ENCODE measurements at regions not wholly inside any gene's neighbourhood (a gene's known extent, or its start where the extent isn't known, plus 50 kb on each side); places are given as distances from the start of the nearest gene placed in this dataset.

GRCh38 chr5:27682600-27682999 lies 644.2 kb upstream of the CDH9 start:
- Histone ChIP-seq H3K4me1 (ENCODE audit: control insufficient read depth, insufficient read depth, low read depth, low read length) (no peaks in the 10 kb centered on the region), H2AK5ac (ENCODE audit: low read length, severe bottlenecking) (no peak overlapping the region), H4K91ac (ENCODE audit: low read length) (no peak overlapping the region), H3K18ac (ENCODE audit: low read depth in 1 of 2, low read length in 2 of 2) (no peak overlapping the region), H4K8ac (ENCODE audit: low read length) (no peak overlapping the region), H3K79me1 (replicated peaks; ENCODE audit: low read length, poor library complexity, severe bottlenecking) (no peaks in the 10 kb centered on the region), H3K14ac (ENCODE audit: low read length in 2 of 2) (no peak overlapping the region), H3K9ac (ENCODE audit: low read length) (no peak overlapping the region), H2BK15ac (ENCODE audit: low read depth, poor library complexity, severe bottlenecking) (no peak overlapping the region), H2AFZ (ENCODE audit: low read depth, low read length) (no peak overlapping the region), H3K4ac (ENCODE audit: low read depth in 1 of 2, low read length in 2 of 2) (no peak overlapping the region), H3K23ac (ENCODE audit: low read length in 2 of 2) (no peak overlapping the region), H3K4me3 (ENCODE audit: insufficient read depth in 1 of 2, low read depth in 1 of 2, low read length in 2 of 2) (no peak overlapping the region), H2BK12ac (ENCODE audit: low read length in 2 of 2) (no peak overlapping the region), H3K27me3 (ENCODE audit: control insufficient read depth in 1 of 2, insufficient read depth in 1 of 2, low read length in 2 of 2) (no peaks in the 10 kb centered on the region), H2BK5ac (ENCODE audit: low read depth, low read length, poor library complexity, severe bottlenecking) (no peak overlapping the region), H3K4me2 (ENCODE audit: low read length, poor library complexity, severe bottlenecking) (no peak overlapping the region), H2BK120ac (ENCODE audit: low read depth, low read length) (no peak overlapping the region), H3K36me3 (ENCODE audit: control insufficient read depth in 1 of 2, insufficient read depth in 2 of 2, low read depth in 1 of 2, low read length in 2 of 2) (no peaks in the 10 kb centered on the region), H3K27ac (ENCODE audit: low read length, poor library complexity, severe bottlenecking) (no peak overlapping the region), H3K9me3 (ENCODE audit: control insufficient read depth, low read length) (peaks cover 3% of the 10 kb centered on the region)
- WGBS = 75% methylated on average over 3 of the region's 3 CpGs
- no peak for DNase-seq

- H2BK120ac ChIP-seq (ENCODE audit: low read depth, low read length) = no peak overlapping the region
- H2BK12ac ChIP-seq (ENCODE audit: low read length in 2 of 2) = no peak overlapping the region
- no peak overlapping the region for H2AFZ ChIP-seq (ENCODE audit: low read depth, low read length)
- H3K27ac ChIP-seq (ENCODE audit: low read length, poor library complexity, severe bottlenecking) = no peak overlapping the region
- peaks cover 8% of the 10 kb centered on the region for H3K9me3 ChIP-seq (ENCODE audit: control insufficient read depth, low read length)
- H4K91ac ChIP-seq (ENCODE audit: low read length) = no peak overlapping the region
- no peak overlapping the region for H3K23ac ChIP-seq (ENCODE audit: low read length in 2 of 2)
- no peak overlapping the region for H2AK5ac ChIP-seq (ENCODE audit: low read length, severe bottlenecking)
- no peak overlapping the region for H2BK5ac ChIP-seq (ENCODE audit: low read depth, low read length, poor library complexity, severe bottlenecking)
- no peak overlapping the region for H3K4me2 ChIP-seq (ENCODE audit: low read length, poor library complexity, severe bottlenecking)
- DNase-seq = no peak
- no peaks in the 10 kb centered on the region for H3K36me3 ChIP-seq (ENCODE audit: control insufficient read depth in 1 of 2, insufficient read depth in 2 of 2, low read depth in 1 of 2, low read length in 2 of 2)
- no peak overlapping the region for H2BK15ac ChIP-seq (ENCODE audit: low read depth, poor library complexity, severe bottlenecking)
- no peaks in the 10 kb centered on the region for H3K4me1 ChIP-seq (ENCODE audit: control insufficient read depth, insufficient read depth, low read depth, low read length)
- no peak overlapping the region for H3K4me3 ChIP-seq (ENCODE audit: insufficient read depth in 1 of 2, low read depth in 1 of 2, low read length in 2 of 2)
- H3K4ac ChIP-seq (ENCODE audit: low read depth in 1 of 2, low read length in 2 of 2) = no peak overlapping the region
- 76% methylated on average over 3 of the region's 4 CpGs for WGBS
- H3K18ac ChIP-seq (ENCODE audit: low read depth in 1 of 2, low read length in 2 of 2) = no peak overlapping the region
- H3K79me1 ChIP-seq (replicated peaks; ENCODE audit: low read length, poor library complexity, severe bottlenecking) = no peaks in the 10 kb centered on the region
- H3K27me3 ChIP-seq (ENCODE audit: control insufficient read depth in 1 of 2, insufficient read depth in 1 of 2, low read length in 2 of 2) = no peaks in the 10 kb centered on the region
- no peak overlapping the region for H3K14ac ChIP-seq (ENCODE audit: low read length in 2 of 2)
- no peak overlapping the region for H4K8ac ChIP-seq (ENCODE audit: low read length)
- no peak overlapping the region for H3K9ac ChIP-seq (ENCODE audit: low read length)
Observed at GRCh38 chr5:27652505-27652904, 614.1 kb upstream of the CDH9 start.

GRCh38 chr5:27639005-27639612 lies 600.7 kb upstream of the CDH9 start:
- Histone ChIP-seq H3K27ac (ENCODE audit: low read length, poor library complexity, severe bottlenecking) (no peak overlapping the region), H3K18ac (ENCODE audit: low read depth in 1 of 2, low read length in 2 of 2) (no peak overlapping the region), H3K27me3 (ENCODE audit: control insufficient read depth in 1 of 2, insufficient read depth in 1 of 2, low read length in 2 of 2) (no peaks in the 10 kb centered on the region), H3K9ac (ENCODE audit: low read length) (no peak overlapping the region), H4K91ac (ENCODE audit: low read length) (no peak overlapping the region), H3K4me3 (ENCODE audit: insufficient read depth in 1 of 2, low read depth in 1 of 2, low read length in 2 of 2) (no peak overlapping the region), H2AK5ac (ENCODE audit: low read length, severe bottlenecking) (no peak overlapping the region), H3K9me3 (ENCODE audit: control insufficient read depth, low read length) (no peaks in the 10 kb centered on the region), H4K8ac (ENCODE audit: low read length) (no peak overlapping the region), H3K14ac (ENCODE audit: low read length in 2 of 2) (no peak overlapping the region), H3K4me2 (ENCODE audit: low read length, poor library complexity, severe bottlenecking) (no peak overlapping the region), H2BK120ac (ENCODE audit: low read depth, low read length) (no peak overlapping the region), H3K4ac (ENCODE audit: low read depth in 1 of 2, low read length in 2 of 2) (no peak overlapping the region), H3K79me1 (replicated peaks; ENCODE audit: low read length, poor library complexity, severe bottlenecking) (no peaks in the 10 kb centered on the region), H3K4me1 (ENCODE audit: control insufficient read depth, insufficient read depth, low read depth, low read length) (no peaks in the 10 kb centered on the region), H2BK12ac (ENCODE audit: low read length in 2 of 2) (no peak overlapping the region), H2BK15ac (ENCODE audit: low read depth, poor library complexity, severe bottlenecking) (no peak overlapping the region), H3K36me3 (ENCODE audit: control insufficient read depth in 1 of 2, insufficient read depth in 2 of 2, low read depth in 1 of 2, low read length in 2 of 2) (no peaks in the 10 kb centered on the region), H2AFZ (ENCODE audit: low read depth, low read length) (no peak overlapping the region), H3K23ac (ENCODE audit: low read length in 2 of 2) (no peak overlapping the region), H2BK5ac (ENCODE audit: low read depth, low read length, poor library complexity, severe bottlenecking) (no peak overlapping the region)
- no peak for DNase-seq
- WGBS = 69% methylated on average over 4 of the region's 6 CpGs

GRCh38 chr5:27619982-27620381 lies 581.6 kb upstream of the CDH9 start:
- Histone ChIP-seq H3K79me1 (replicated peaks; ENCODE audit: low read length, poor library complexity, severe bottlenecking) (no peaks in the 10 kb centered on the region), H3K27me3 (ENCODE audit: control insufficient read depth in 1 of 2, insufficient read depth in 1 of 2, low read length in 2 of 2) (no peaks in the 10 kb centered on the region), H2BK120ac (ENCODE audit: low read depth, low read length) (no peak overlapping the region), H3K9ac (ENCODE audit: low read length) (no peak overlapping the region), H2BK12ac (ENCODE audit: low read length in 2 of 2) (no peak overlapping the region), H3K4me2 (ENCODE audit: low read length, poor library complexity, severe bottlenecking) (no peak overlapping the region), H3K18ac (ENCODE audit: low read depth in 1 of 2, low read length in 2 of 2) (no peak overlapping the region), H3K4ac (ENCODE audit: low read depth in 1 of 2, low read length in 2 of 2) (no peak overlapping the region), H3K4me3 (ENCODE audit: insufficient read depth in 1 of 2, low read depth in 1 of 2, low read length in 2 of 2) (no peak overlapping the region), H3K4me1 (ENCODE audit: control insufficient read depth, insufficient read depth, low read depth, low read length) (peaks cover 2% of the 10 kb centered on the region), H3K36me3 (ENCODE audit: control insufficient read depth in 1 of 2, insufficient read depth in 2 of 2, low read depth in 1 of 2, low read length in 2 of 2) (no peaks in the 10 kb centered on the region), H2BK5ac (ENCODE audit: low read depth, low read length, poor library complexity, severe bottlenecking) (no peak overlapping the region), H4K91ac (ENCODE audit: low read length) (no peak overlapping the region), H2AFZ (ENCODE audit: low read depth, low read length) (no peak overlapping the region), H3K23ac (ENCODE audit: low read length in 2 of 2) (no peak overlapping the region), H4K8ac (ENCODE audit: low read length) (no peak overlapping the region), H3K9me3 (ENCODE audit: control insufficient read depth, low read length) (peaks cover 8% of the 10 kb centered on the region), H2AK5ac (ENCODE audit: low read length, severe bottlenecking) (peak overlapping the region; percentile 15), H3K27ac (ENCODE audit: low read length, poor library complexity, severe bottlenecking) (peak overlapping the region; percentile 42), H3K14ac (ENCODE audit: low read length in 2 of 2) (no peak overlapping the region), H2BK15ac (ENCODE audit: low read depth, poor library complexity, severe bottlenecking) (no peak overlapping the region)
- WGBS = 100% methylated on average over 1 of the region's 2 CpGs
- DNase-seq = no peak
